ENCODE measurements at regions not wholly inside any gene's neighbourhood (a gene's known extent, or its start where the extent isn't known, plus 50 kb on each side); places are given as distances from the start of the nearest gene placed in this dataset.

- CTCF ChIA-PET: no interaction called here
Measured at GRCh38 chr13:67390462-67391086, 160.4 kb upstream of the PCDH9 start.

More at GRCh38 chr13:67390462-67391086, 160.4 kb upstream of the PCDH9 start:
- Histone ChIP-seq H3K36me3 (ENCODE audit: control insufficient read depth in 2 of 2, insufficient read depth in 2 of 2, low read length in 1 of 2) (no peaks in the 10 kb centered on the region), H3K9ac (ENCODE audit: control insufficient read depth, insufficient read depth, low read length) (no peak overlapping the region), H3K27me3 (replicated peaks in 1 of 2; ENCODE audit: control insufficient read depth in 2 of 2, insufficient read depth in 2 of 2, low read length in 1 of 2) (no peaks in the 10 kb centered on the region), H3K4me1 (ENCODE audit: control insufficient read depth, insufficient read depth, low read length) (no peaks in the 10 kb centered on the region), H3K4me2 (ENCODE audit: control insufficient read depth, insufficient read depth) (no peak overlapping the region), H3K9me3 (replicated peaks; ENCODE audit: control insufficient read depth, insufficient read depth, low read length) (no peaks in the 10 kb centered on the region), H2AFZ (ENCODE audit: control insufficient read depth, low read depth, low read length) (no peak overlapping the region), H3K4me3 (no peak overlapping the region), H3K27ac (ENCODE audit: control insufficient read depth, insufficient read depth) (no peak overlapping the region), H4K20me1 (ENCODE audit: control insufficient read depth, insufficient read depth) (no peaks in the 10 kb centered on the region), H3K79me2 (ENCODE audit: control insufficient read depth, insufficient read depth, low read length) (no peaks in the 10 kb centered on the region)
- intact Hi-C loops (cut with micrococcal nuclease; ENCODE audit: unreplicated experiment): no loop called here
- no TSS peak for BruUV-seq (replicated peaks)
- DNase-seq (ENCODE audit: low read depth, low spot score) (no peak), FAIRE-seq (no peak), ATAC-seq (no peak)
- in situ Hi-C loops (cut with MboI): no loop called here
- ChIA-PET RAD21 (ENCODE audit: unreplicated experiment) (no interaction called here), SMC1A (ENCODE audit: uncharacterized antibody, unreplicated experiment) (no interaction called here), POLR2A (no interaction called here)
- WGBS (ENCODE audit: insufficient coverage, insufficient replicate concordance, low lambda C conversion rate, missing lambda C conversion rate): 0% methylated on average over 2 of the region's 2 CpGs
- no peak for TF ChIP-seq YY1 (IDR thresholded peaks at IDR 0.05; ENCODE audit: low read depth, low read length)
- TF ChIP-seq ZSCAN29 (IDR thresholded peaks at IDR 0.05): no peak
- TF ChIP-seq CREM (IDR thresholded peaks at IDR 0.05; ENCODE audit: low read depth): no peak
- TF ChIP-seq SMC3 (IDR thresholded peaks at IDR 0.05; ENCODE audit: borderline replicate concordance, low read length): no peak
- no peak for TF ChIP-seq STAT3 (IDR thresholded peaks at IDR 0.05; ENCODE audit: low read depth, low read length)
- TF ChIP-seq RCOR1 (conservative IDR thresholded peaks at IDR 0.05; ENCODE audit: low read depth, low read length): no peak
- no peak for TF ChIP-seq ETV6 (conservative IDR thresholded peaks at IDR 0.05 in 1 of 2, IDR thresholded peaks at IDR 0.05 in 1 of 2; ENCODE audit: borderline replicate concordance in 1 of 2, low read depth in 1 of 2)
- TF ChIP-seq ZNF24 (IDR thresholded peaks at IDR 0.05): no peak
- no peak for TF ChIP-seq EED (IDR thresholded peaks at IDR 0.05; ENCODE audit: low read depth)
- no peak for TF ChIP-seq SREBF1 (IDR thresholded peaks at IDR 0.05; ENCODE audit: low read length)
- TF ChIP-seq NBN (IDR thresholded peaks at IDR 0.05): no peak
- no peak for TF ChIP-seq MYC (IDR thresholded peaks at IDR 0.05; ENCODE audit: insufficient read depth, insufficient read length, insufficient replicate concordance, low read length, severe bottlenecking)
- TF ChIP-seq ZBED1 (IDR thresholded peaks at IDR 0.05; ENCODE audit: borderline replicate concordance): no peak
- no peak for TF ChIP-seq TARDBP (IDR thresholded peaks at IDR 0.05; ENCODE audit: borderline replicate concordance)
- TF ChIP-seq MEF2B (IDR thresholded peaks at IDR 0.05; ENCODE audit: partially characterized antibody, poor library complexity, severe bottlenecking): no peak
- no peak for TF ChIP-seq BCLAF1 (IDR thresholded peaks at IDR 0.05)
